Vagina (tissue), 2 donors: ENCODE measurements at regions not wholly inside any gene's neighbourhood (a gene's known extent, or its start where the extent isn't known, plus 50 kb on each side); places are given as distances from the start of the nearest gene placed in this dataset.

Experiments used
- CTCF ChIP-seq, 3 experiments: fragments of 450-650 bp in 2 of 3; fragments of 200-600 bp in 1 of 3; sonication (generic) in 1 of 3; IDR thresholded peaks; one replicate each; pipeline ENCODE4 v1.5.1; 2017 to 2019; ENCODE audit warnings: antibody characterized with exemption in 3 of 3, mild to moderate bottlenecking in 2 of 3, moderate library complexity in 2 of 3
- POLR2A ChIP-seq, 2 donors: fragments of 450-650 bp; IDR thresholded peaks; one replicate each; pipeline ENCODE4 v1.6.1; 2017; ENCODE audit warnings: antibody characterized with exemption in 2 of 2, mild to moderate bottlenecking in 2 of 2, moderate library complexity in 2 of 2
- POLR2AphosphoS5 ChIP-seq, 2 donors: sonication (generic); formaldehyde crosslinking; IDR thresholded peaks; one replicate each; pipeline ENCODE4 v1.9.0; 2017; ENCODE audit warnings: antibody characterized with exemption in 2 of 2, mild to moderate bottlenecking in 2 of 2, low read depth in 1 of 2; ENCODE audit not compliant: insufficient read depth in 1 of 2

DNA sequence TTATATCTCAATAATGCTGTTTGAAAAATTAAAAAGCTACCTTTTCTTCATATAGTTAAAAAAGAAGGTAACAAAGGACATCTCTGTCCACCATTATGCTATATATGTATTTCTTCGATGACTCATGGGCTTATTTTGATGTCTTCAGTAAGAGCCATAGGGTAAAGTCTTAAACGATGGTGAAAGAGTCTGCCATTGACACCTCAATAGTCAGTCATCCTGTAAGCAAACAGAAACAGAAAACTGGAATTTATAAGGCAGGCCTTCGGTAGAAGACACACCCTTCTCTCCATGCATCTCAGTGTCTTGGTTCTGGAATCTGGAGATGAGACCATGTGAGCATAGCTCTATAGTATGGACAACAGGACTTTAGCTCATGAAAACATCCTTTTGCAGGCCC is 87.0 kb upstream of the ZNF462 start:
- TF ChIP-seq CTCF (IDR thresholded peaks at IDR 0.05) = no peak
- TF ChIP-seq POLR2AphosphoS5 (IDR thresholded peaks at IDR 0.05; ENCODE audit: insufficient read depth in 1 of 2, low read depth in 1 of 2) = no peak
- no peak for TF ChIP-seq POLR2A (IDR thresholded peaks at IDR 0.05)
